Activated T-helper 2 cell treated with anti-CD3 and anti-CD28 coated beads, Interferon-gamma antibody, Interleukin-2, Interleukin-4, amounts not matched to agents 10 μg/mL and 5 μg/mL and 100 μg/mL, durations not matched to agents 14 hours and 24 hours and 36 hours (primary cell): ENCODE measurements at regions not wholly inside any gene's neighbourhood (a gene's known extent, or its start where the extent isn't known, plus 50 kb on each side); places are given as distances from the start of the nearest gene placed in this dataset.

Source experiments
- DNase-seq: peaks from one replicate; pipeline ENCODE4 v3.0.0; 2021; ENCODE audit warnings: low spot score
- H3K27ac Mint-ChIP-seq: one replicate; pipeline ENCODE4 v1.8.0; 2021; ENCODE audit warnings: mixed read lengths
- H3K27me3 Mint-ChIP-seq: one replicate; pipeline ENCODE4 v1.8.0; 2021; ENCODE audit warnings: low read depth, mixed read lengths
- H3K36me3 Mint-ChIP-seq: one replicate; pipeline ENCODE4 v1.8.0; 2021; ENCODE audit warnings: low read depth, mixed read lengths
- H3K4me1 Mint-ChIP-seq: one replicate; pipeline ENCODE4 v1.8.0; 2021; ENCODE audit warnings: low read depth, mixed read lengths
- H3K4me3 Mint-ChIP-seq: one replicate; pipeline ENCODE4 v1.8.0; 2021; ENCODE audit warnings: low read depth, mild to moderate bottlenecking, moderate library complexity, mixed read lengths
- H3K9me3 Mint-ChIP-seq: one replicate; pipeline ENCODE4 v1.8.0; 2021; ENCODE audit warnings: mixed read lengths
- intact Hi-C: fragments of 100-400 bp; cut with micrococcal nuclease; formaldehyde crosslinking; loops from one replicate; pipeline ENCODE4 v1.15.1; 2023

- H3K4me3 Mint-ChIP-seq, result no peak overlapping the region
- peak; percentile 28 for DNase-seq
- H3K27me3 Mint-ChIP-seq, result peaks cover 12% of the 10 kb centered on the region
- no peak overlapping the region for H3K27ac Mint-ChIP-seq
- intact Hi-C loops, result loop anchor here (5.0 kb wide), 2 partner anchors 110 to 165 kb away; partner anchors contain the start of gene SP4
- H3K9me3 Mint-ChIP-seq, result no peaks in the 10 kb centered on the region
- H3K36me3 Mint-ChIP-seq, result no peaks in the 10 kb centered on the region
- H3K4me1 Mint-ChIP-seq, result peaks cover 10% of the 10 kb centered on the region
Observed at GRCh38 chr7:21261627-21262594, 166.0 kb upstream of the SP4 start.

GRCh38 chr7:21269021-21269420 is 158.9 kb upstream of the SP4 start:
- Mint-ChIP-seq H3K27ac (no peak overlapping the region), H3K27me3 (peaks cover 2% of the 10 kb centered on the region), H3K4me3 (no peak overlapping the region), H3K4me1 (no peaks in the 10 kb centered on the region), H3K36me3 (no peaks in the 10 kb centered on the region), H3K9me3 (no peaks in the 10 kb centered on the region)
- no peak for DNase-seq
- intact Hi-C loops, result no loop called here

- H3K27ac Mint-ChIP-seq, result no peak overlapping the region
- peaks cover 9% of the 10 kb centered on the region for H3K4me1 Mint-ChIP-seq
- H3K36me3 Mint-ChIP-seq, result peaks cover 9% of the 10 kb centered on the region
- H3K4me3 Mint-ChIP-seq, result no peak overlapping the region
- DNase-seq, result no peak
- H3K9me3 Mint-ChIP-seq, result peaks cover 17% of the 10 kb centered on the region
- intact Hi-C loops, result no loop called here
- H3K27me3 Mint-ChIP-seq, result no peaks in the 10 kb centered on the region
Observed at GRCh38 chr7:21276471-21277035, 151.3 kb upstream of the SP4 start.

GRCh38 chr7:21278944-21279343 is 148.9 kb upstream of the SP4 start:
- intact Hi-C loops, result no loop called here
- no peak for DNase-seq
- no peak overlapping the region for H3K27ac Mint-ChIP-seq
- no peak overlapping the region for H3K4me3 Mint-ChIP-seq
- H3K27me3 Mint-ChIP-seq, result no peaks in the 10 kb centered on the region
- peaks cover 11% of the 10 kb centered on the region for H3K4me1 Mint-ChIP-seq
- H3K9me3 Mint-ChIP-seq, result peaks cover 17% of the 10 kb centered on the region
- peaks cover 13% of the 10 kb centered on the region for H3K36me3 Mint-ChIP-seq

- intact Hi-C loops, result no loop called here
- Mint-ChIP-seq H3K27ac (no peak overlapping the region), H3K4me3 (no peak overlapping the region), H3K27me3 (no peaks in the 10 kb centered on the region), H3K4me1 (peaks cover 11% of the 10 kb centered on the region), H3K36me3 (peaks cover 13% of the 10 kb centered on the region), H3K9me3 (peaks cover 17% of the 10 kb centered on the region)
- no peak for DNase-seq
Observed at GRCh38 chr7:21281193-21281592, 146.7 kb upstream of the SP4 start.

GRCh38 chr7:21293771-21294170 is 134.1 kb upstream of the SP4 start:
- Mint-ChIP-seq H3K36me3 (no peaks in the 10 kb centered on the region), H3K4me1 (no peaks in the 10 kb centered on the region), H3K27me3 (peaks cover 6% of the 10 kb centered on the region), H3K27ac (no peak overlapping the region), H3K9me3 (no peaks in the 10 kb centered on the region), H3K4me3 (no peak overlapping the region)
- no peak for DNase-seq
- intact Hi-C loops, result no loop called here

GRCh38 chr7:21299766-21300165 is 128.1 kb upstream of the SP4 start:
- DNase-seq, result no peak
- H3K36me3 Mint-ChIP-seq, result no peaks in the 10 kb centered on the region
- no peak overlapping the region for H3K27ac Mint-ChIP-seq
- intact Hi-C loops, result no loop called here
- H3K4me1 Mint-ChIP-seq, result peaks cover 4% of the 10 kb centered on the region
- H3K9me3 Mint-ChIP-seq, result peaks cover 4% of the 10 kb centered on the region
- H3K4me3 Mint-ChIP-seq, result no peak overlapping the region
- H3K27me3 Mint-ChIP-seq, result peaks cover 6% of the 10 kb centered on the region

GRCh38 chr7:21300692-21301091 is 127.2 kb upstream of the SP4 start:
- Mint-ChIP-seq H3K4me3 (no peak overlapping the region), H3K27ac (no peak overlapping the region), H3K27me3 (peaks cover 6% of the 10 kb centered on the region), H3K9me3 (peaks cover 4% of the 10 kb centered on the region), H3K4me1 (peaks cover 13% of the 10 kb centered on the region), H3K36me3 (no peaks in the 10 kb centered on the region)
- no peak for DNase-seq
- intact Hi-C loops, result no loop called here

GRCh38 chr7:21304808-21305375 is 123.0 kb upstream of the SP4 start:
- H3K27me3 Mint-ChIP-seq, result no peaks in the 10 kb centered on the region
- H3K4me3 Mint-ChIP-seq, result no peak overlapping the region
- intact Hi-C loops, result loop anchor here (2.0 to 5.0 kb wide), 2 partner anchors 34 to 52 kb away; no protein-coding TSS in a partner anchor
- peaks cover 22% of the 10 kb centered on the region for H3K9me3 Mint-ChIP-seq
- H3K4me1 Mint-ChIP-seq, result peaks cover 20% of the 10 kb centered on the region
- no peak for DNase-seq
- peaks cover 9% of the 10 kb centered on the region for H3K36me3 Mint-ChIP-seq
- H3K27ac Mint-ChIP-seq, result no peak overlapping the region

- intact Hi-C loops, result loop anchor here (2.0 to 5.0 kb wide), 2 partner anchors 33 to 52 kb away; no protein-coding TSS in a partner anchor
- DNase-seq, result no peak
- Mint-ChIP-seq H3K27me3 (no peaks in the 10 kb centered on the region), H3K9me3 (peaks cover 24% of the 10 kb centered on the region), H3K36me3 (peaks cover 9% of the 10 kb centered on the region), H3K4me1 (peaks cover 20% of the 10 kb centered on the region), H3K27ac (no peak overlapping the region), H3K4me3 (no peak overlapping the region)
Observed at GRCh38 chr7:21305455-21306235, 122.2 kb upstream of the SP4 start.

GRCh38 chr7:21314954-21315353 is 112.9 kb upstream of the SP4 start:
- intact Hi-C loops, result no loop called here
- Mint-ChIP-seq H3K36me3 (peaks cover 13% of the 10 kb centered on the region), H3K27ac (no peak overlapping the region)

More at GRCh38 chr7:21314954-21315353, 112.9 kb upstream of the SP4 start:
- Mint-ChIP-seq H3K27me3 (peaks cover 6% of the 10 kb centered on the region), H3K4me3 (no peak overlapping the region), H3K9me3 (peaks cover 18% of the 10 kb centered on the region), H3K4me1 (peaks cover 7% of the 10 kb centered on the region)
- no peak for DNase-seq
